Retina (tissue), 1 donor: ENCODE measurements at regions not wholly inside any gene's neighbourhood (a gene's known extent, or its start where the extent isn't known, plus 50 kb on each side); places are given as distances from the start of the nearest gene placed in this dataset.
"Not testable (repeated sequence)": the region's sequence is repeated elsewhere in the genome, so short reads cannot be mapped to it uniquely, and the experiment has no call there.

Source experiments
- DNase-seq: peaks from one replicate; pipeline ENCODE4 v3.0.0-alpha.2; 2016

DNA sequence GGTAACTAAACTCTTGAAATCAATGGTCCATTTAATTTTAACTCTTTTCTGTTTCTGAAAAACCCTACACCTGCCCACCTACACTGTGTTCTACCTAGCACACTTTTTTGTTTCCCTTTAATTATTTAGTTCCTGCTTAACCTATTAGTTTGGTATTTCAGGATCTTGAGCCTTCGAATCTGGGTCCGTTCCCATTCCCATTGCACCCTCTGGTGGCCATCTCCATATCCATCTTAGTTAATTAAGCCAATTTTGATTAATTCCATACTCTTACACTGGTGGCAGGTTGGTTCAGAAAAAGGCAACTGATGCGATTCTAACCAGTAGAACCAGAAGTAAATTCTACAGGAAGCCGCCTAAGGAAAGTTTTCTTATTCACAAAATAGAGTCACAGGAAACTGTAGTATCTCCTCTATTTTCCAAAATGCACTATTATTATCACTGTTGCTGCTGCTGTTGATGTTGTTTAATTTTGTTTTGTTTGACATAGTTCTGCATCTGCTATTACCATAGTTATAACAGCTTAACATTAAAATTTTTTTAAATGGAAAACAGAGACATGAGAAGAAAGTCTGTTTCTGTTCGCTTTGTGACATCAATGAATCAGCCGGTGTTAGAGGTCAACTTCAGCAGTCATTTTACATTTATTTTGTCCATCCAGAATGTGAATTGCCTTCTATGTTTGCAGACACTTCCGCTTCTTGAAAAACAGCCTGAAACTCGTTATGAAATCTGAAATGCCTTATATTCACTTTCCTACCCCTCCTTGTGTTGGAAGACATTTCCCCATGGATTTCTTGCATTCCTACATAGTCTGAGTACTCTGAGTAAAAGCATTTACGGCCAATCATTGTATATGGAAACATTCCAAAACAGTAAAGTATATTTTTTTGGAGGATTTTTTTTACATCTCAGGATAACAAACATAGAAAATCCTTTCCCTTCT is 115.5 kb upstream of the NCAM2 start:
- peak; percentile 56 for DNase-seq

DNA sequence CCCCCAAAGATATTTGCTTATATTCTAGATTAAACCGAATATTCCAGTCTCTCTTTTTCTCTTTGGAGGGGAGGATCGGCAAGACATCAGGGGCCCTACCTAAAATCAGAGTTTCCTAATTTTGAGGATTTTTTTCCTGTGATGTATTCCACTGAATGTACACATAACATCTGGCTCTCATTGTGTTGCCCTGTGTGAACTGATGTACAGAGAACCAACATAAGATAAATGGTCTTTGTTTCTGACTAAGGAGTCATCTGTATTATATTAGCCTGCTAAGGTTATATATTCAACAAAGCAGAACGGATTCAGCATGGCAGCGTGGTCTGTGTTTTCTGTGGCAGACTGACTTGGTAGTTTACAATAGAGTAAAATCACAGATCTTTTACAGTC is 114.8 kb upstream of the NCAM2 start:
- DNase-seq: no peak

GRCh38 chr21:20902511-20902910 is 95.7 kb upstream of the NCAM2 start:
- no peak for DNase-seq

DNA sequence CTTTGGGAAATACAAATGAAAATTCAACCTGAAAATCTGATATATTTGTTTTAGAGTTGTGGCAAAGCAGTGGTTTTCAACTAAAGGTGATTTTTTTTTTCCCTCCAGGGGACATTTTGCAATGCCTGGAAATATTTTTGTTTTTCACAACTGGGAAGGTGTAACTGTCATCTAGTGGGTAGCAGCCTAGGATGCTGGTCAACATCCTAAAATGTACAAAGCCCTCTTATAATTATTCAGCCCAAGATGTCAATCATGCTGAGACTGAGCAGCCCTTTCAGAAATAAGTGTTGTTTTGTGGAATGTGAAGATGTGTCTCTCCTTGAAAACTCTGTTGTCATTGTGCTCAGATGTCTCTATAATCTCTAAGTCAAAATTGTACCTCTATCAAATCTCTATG is 95.2 kb upstream of the NCAM2 start:
- no peak for DNase-seq

DNA sequence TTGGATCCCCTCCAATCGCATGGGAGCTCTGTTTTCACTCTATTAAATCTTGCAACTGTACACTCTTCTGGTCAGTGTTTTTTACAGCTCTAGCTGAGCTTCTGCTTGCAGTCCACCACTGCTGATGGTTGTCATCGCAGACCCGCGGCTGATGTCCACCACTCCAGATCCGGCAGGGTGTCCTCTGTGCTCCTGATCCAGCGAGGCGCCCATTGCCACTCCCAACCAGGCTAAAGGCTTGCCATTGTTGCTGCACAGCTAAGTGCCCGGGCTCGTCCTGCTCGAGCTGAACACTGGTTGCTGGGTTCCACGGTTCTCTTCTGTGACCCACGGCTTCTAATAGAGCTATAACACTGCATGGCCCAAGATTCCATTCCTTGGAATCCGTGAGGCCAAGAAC is 70.7 kb upstream of the NCAM2 start:
- not testable (repeated sequence) for DNase-seq

GRCh38 chr21:20942523-20942922 is 55.7 kb upstream of the NCAM2 start:
- DNase-seq: no peak

DNA sequence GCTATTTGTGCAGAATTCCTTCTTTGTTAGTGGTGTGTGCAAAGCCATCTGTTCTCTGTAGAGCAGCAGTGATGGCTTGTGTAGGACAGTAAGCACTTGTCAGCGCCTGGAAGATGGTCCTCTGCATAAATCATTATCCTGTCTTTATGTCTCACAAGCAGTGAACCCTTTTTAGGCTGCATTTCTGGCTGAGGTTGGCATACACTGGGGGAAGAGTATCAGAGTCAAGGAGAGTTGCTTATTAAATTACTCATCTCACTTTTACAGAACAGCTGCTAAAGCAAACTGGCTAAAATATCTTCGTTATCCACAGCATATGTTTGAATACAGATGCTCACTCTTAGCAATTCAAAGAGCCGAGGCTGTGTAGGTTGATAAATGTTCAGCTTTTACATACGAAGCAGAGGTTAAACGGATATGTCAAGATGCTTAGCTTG is 54.6 kb upstream of the NCAM2 start:
- peak; percentile 27 for DNase-seq

- DNase-seq: no peak
Measured at GRCh38 chr21:20944139-20944538, 54.1 kb upstream of the NCAM2 start.

- no peak for DNase-seq
Measured at GRCh38 chr21:20946701-20947100, 51.5 kb upstream of the NCAM2 start.
